Sigmoid colon (tissue), 6 donors: ENCODE measurements at regions not wholly inside any gene's neighbourhood (a gene's known extent, or its start where the extent isn't known, plus 50 kb on each side); places are given as distances from the start of the nearest gene placed in this dataset.

Experiments used
- DNase-seq: peaks from one replicate; pipeline ENCODE4 v3.0.0-alpha.2; 2019
- H3K27ac ChIP-seq, 4 donors: fragments of 200-600 bp; sonication (generic); one replicate each; pipeline ENCODE4 v1.5.1; 2016 to 2019; ENCODE audit warnings: mild to moderate bottlenecking in 1 of 4
- H3K27me3 ChIP-seq, 3 donors: fragments of 200-600 bp; sonication (generic); one replicate each; pipeline ENCODE4 v1.5.1; 2019; ENCODE audit warnings: mild to moderate bottlenecking in 1 of 3
- H3K36me3 ChIP-seq, 4 donors: fragments of 200-600 bp; sonication (generic); one replicate each; pipeline ENCODE4 v1.5.1; 2016 to 2019
- H3K4me1 ChIP-seq, 4 donors: fragments of 200-600 bp; sonication (generic); one replicate each; pipeline ENCODE4 v1.5.1; 2017 to 2019
- H3K4me3 ChIP-seq, 4 donors: fragments of 200-600 bp; sonication (generic); one replicate each; pipeline ENCODE4 v1.5.1; 2017 to 2019; ENCODE audit warnings: mild to moderate bottlenecking in 2 of 4, moderate library complexity in 1 of 4
- H3K9me3 ChIP-seq, 4 donors: fragments of 200-600 bp in 3 of 4; sonication (generic) in 3 of 4; one replicate each; pipeline versions ENCODE4 v1.5.1 to v1.6.1; 2013 to 2019
- EP300 ChIP-seq, 4 donors: sonication (generic); formaldehyde crosslinking; IDR thresholded peaks; one replicate each; pipeline ENCODE4 v1.6.1; 2017; ENCODE audit warnings: antibody characterized with exemption in 4 of 4
- POLR2A ChIP-seq, 2 donors: fragments of 450-650 bp; IDR thresholded peaks; one replicate each; pipeline ENCODE4 v1.6.1; 2016; ENCODE audit warnings: antibody characterized with exemption in 2 of 2, mild to moderate bottlenecking in 2 of 2, moderate library complexity in 2 of 2
- POLR2AphosphoS5 ChIP-seq, 4 donors: sonication (generic); formaldehyde crosslinking; IDR thresholded peaks; one replicate each; pipeline ENCODE4 v1.6.1; 2017; ENCODE audit warnings: antibody characterized with exemption in 4 of 4
- WGBS, 2 donors: extraction: QIAGEN DNeasy Blood & Tissue Kit; methylation state at CpG; one replicate each; pipeline ENCODE4 v1.1.7; 2013; 5-methylcytosine and 5-hydroxymethylcytosine counted together
- intact Hi-C: fragments of 100-400 bp; cut with DNase I; formaldehyde crosslinking; loops from one replicate; pipeline ENCODE4 v1.15.1; 2023
- TF ChIP-seq, protein P1 (sequence below), 4 experiments: fragments of 450-650 bp in 3 of 4; fragments of 200-600 bp in 1 of 4; IDR thresholded peaks; one replicate each; pipeline ENCODE4 v1.5.1; 2016 to 2019; ENCODE audit warnings: antibody characterized with exemption in 4 of 4, mild to moderate bottlenecking in 3 of 4, moderate library complexity in 2 of 4
- donor health status: healthy with polysubstance abuse.
- donor health status: healthy.

DNA sequence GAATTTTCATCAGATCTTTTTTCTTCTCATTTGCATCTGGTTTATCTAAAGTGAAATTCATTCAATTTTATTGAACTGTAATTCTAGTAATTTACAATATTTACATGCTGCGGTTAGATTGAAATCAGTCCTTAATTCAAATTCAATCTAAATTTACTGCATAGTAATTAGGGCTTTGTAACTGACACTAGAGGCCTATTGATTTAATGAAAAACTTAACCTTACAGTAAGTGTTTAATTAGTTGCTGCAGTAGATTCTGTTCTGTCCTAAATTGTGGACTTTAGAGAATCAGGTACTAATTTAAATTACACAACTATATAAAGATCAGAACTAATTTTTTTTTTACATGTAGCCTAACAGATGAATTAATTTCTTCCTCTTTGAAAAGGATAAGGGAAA lies 758.8 kb upstream of the TENM3 start:
- WGBS, 2 donors = 37 to 81% methylated on average over 1 of the region's 1 CpG
- Histone ChIP-seq H3K4me3 (no peak overlapping the region), H3K27ac (no peak overlapping the region), H3K36me3 (no peaks in the 10 kb centered on the region), H3K4me1 (no peaks in the 10 kb centered on the region), H3K27me3 (no peaks in the 10 kb centered on the region), H3K9me3 (no peaks in the 10 kb centered on the region)
- TF ChIP-seq POLR2AphosphoS5 (IDR thresholded peaks at IDR 0.05) (no peak), POLR2A (IDR thresholded peaks at IDR 0.05) (no peak), EP300 (IDR thresholded peaks at IDR 0.05) (no peak)
- TF ChIP-seq, protein P1, sequence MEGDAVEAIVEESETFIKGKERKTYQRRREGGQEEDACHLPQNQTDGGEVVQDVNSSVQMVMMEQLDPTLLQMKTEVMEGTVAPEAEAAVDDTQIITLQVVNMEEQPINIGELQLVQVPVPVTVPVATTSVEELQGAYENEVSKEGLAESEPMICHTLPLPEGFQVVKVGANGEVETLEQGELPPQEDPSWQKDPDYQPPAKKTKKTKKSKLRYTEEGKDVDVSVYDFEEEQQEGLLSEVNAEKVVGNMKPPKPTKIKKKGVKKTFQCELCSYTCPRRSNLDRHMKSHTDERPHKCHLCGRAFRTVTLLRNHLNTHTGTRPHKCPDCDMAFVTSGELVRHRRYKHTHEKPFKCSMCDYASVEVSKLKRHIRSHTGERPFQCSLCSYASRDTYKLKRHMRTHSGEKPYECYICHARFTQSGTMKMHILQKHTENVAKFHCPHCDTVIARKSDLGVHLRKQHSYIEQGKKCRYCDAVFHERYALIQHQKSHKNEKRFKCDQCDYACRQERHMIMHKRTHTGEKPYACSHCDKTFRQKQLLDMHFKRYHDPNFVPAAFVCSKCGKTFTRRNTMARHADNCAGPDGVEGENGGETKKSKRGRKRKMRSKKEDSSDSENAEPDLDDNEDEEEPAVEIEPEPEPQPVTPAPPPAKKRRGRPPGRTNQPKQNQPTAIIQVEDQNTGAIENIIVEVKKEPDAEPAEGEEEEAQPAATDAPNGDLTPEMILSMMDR (IDR thresholded peaks at IDR 0.05) = no peak
- DNase-seq = no peak
- intact Hi-C loops = no loop called here

DNA sequence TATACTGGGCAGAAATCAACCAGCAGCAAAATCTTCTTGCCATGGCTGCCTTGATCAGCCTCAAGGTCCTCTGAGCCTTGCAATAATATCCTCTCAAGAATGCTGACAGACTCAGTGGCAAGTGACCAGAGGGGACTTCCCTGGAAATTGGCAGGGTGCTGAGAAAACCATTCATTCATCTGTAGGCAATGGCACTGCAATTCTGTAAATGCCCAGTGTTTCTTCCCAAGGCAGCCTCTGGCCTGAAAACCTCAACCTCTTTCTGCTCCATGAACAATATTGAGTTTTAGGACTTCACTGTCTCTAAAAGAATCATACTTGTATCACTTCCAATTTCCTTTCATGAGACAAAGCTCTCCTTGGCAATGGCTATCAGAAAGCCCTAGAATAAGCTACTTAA lies 754.3 kb upstream of the TENM3 start:
- H3K4me1 ChIP-seq = no peaks in the 10 kb centered on the region
- TF ChIP-seq POLR2A (IDR thresholded peaks at IDR 0.05) = no peak
- no peak for TF ChIP-seq POLR2AphosphoS5 (IDR thresholded peaks at IDR 0.05)
- TF ChIP-seq, protein P1 (IDR thresholded peaks at IDR 0.05) = no peak
- no peaks in the 10 kb centered on the region for H3K27me3 ChIP-seq
- no peaks in the 10 kb centered on the region for H3K9me3 ChIP-seq
- no peak overlapping the region for H3K27ac ChIP-seq
- no peaks in the 10 kb centered on the region for H3K36me3 ChIP-seq
- DNase-seq = no peak
- H3K4me3 ChIP-seq = no peak overlapping the region
- intact Hi-C loops = no loop called here

DNA sequence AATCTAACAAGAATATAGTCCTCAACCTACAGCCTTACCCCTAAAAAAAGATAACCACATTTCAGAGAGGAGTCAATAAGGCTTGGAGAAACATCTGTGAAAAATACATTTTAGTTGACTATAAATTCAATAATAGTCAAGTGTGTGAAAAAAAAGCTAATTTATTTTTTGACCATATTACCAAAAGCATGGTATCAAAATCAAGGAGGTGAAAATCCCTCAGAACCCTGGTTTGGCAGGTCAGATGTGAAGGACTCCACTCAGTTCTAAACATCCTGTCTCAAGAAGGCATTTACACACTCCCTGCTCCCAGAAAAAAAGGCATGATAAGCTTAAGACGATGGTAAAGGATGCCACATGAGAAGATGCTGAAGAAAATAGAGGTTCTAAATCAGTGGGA lies 745.1 kb upstream of the TENM3 start:
- no peak for DNase-seq
- Histone ChIP-seq H3K27me3 (no peaks in the 10 kb centered on the region), H3K4me1 (no peaks in the 10 kb centered on the region), H3K4me3 (no peak overlapping the region), H3K36me3 (no peaks in the 10 kb centered on the region), H3K27ac (no peak overlapping the region), H3K9me3 (no peaks in the 10 kb centered on the region)
- 74 to 82% methylated on average over 1 of the region's 1 CpG for WGBS, 2 donors
- intact Hi-C loops = no loop called here
- TF ChIP-seq, protein P1 (IDR thresholded peaks at IDR 0.05) = no peak
- no peak for TF ChIP-seq POLR2A (IDR thresholded peaks at IDR 0.05)
- TF ChIP-seq EP300 (IDR thresholded peaks at IDR 0.05) = no peak
- TF ChIP-seq POLR2AphosphoS5 (IDR thresholded peaks at IDR 0.05) = no peak

DNA sequence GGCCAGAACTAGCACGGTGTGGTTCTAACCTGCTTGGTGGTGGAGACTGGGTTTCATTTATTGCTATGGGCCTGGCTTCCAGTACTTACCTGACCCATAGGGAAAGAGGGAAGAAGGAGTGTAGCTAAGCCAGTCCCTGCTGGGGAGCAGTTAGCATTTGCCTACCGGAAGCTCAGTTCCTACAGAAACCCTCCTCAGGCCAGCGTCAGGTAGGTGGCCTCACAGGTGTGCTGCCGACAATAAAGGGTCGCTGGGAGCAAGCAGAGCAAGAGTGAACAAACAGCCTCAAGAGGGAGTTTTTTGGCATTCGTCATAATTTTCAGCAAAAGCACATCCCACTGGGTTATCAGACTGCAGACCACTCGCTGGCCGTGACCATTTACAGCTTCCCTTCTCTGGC lies 740.6 kb upstream of the TENM3 start:
- Histone ChIP-seq H3K36me3 (no peaks in the 10 kb centered on the region), H3K27me3 (no peaks in the 10 kb centered on the region), H3K4me3 (no peak overlapping the region), H3K27ac (no peak overlapping the region), H3K9me3 (no peaks in the 10 kb centered on the region), H3K4me1 (no peaks in the 10 kb centered on the region)
- DNase-seq = no peak
- 72 to 81% methylated on average over 8 of the region's 8 CpGs for WGBS, 2 donors
- intact Hi-C loops = no loop called here
- no peak for TF ChIP-seq POLR2A (IDR thresholded peaks at IDR 0.05)
- TF ChIP-seq, protein P1 (IDR thresholded peaks at IDR 0.05) = no peak
- no peak for TF ChIP-seq POLR2AphosphoS5 (IDR thresholded peaks at IDR 0.05)
- no peak for TF ChIP-seq EP300 (IDR thresholded peaks at IDR 0.05)

DNA sequence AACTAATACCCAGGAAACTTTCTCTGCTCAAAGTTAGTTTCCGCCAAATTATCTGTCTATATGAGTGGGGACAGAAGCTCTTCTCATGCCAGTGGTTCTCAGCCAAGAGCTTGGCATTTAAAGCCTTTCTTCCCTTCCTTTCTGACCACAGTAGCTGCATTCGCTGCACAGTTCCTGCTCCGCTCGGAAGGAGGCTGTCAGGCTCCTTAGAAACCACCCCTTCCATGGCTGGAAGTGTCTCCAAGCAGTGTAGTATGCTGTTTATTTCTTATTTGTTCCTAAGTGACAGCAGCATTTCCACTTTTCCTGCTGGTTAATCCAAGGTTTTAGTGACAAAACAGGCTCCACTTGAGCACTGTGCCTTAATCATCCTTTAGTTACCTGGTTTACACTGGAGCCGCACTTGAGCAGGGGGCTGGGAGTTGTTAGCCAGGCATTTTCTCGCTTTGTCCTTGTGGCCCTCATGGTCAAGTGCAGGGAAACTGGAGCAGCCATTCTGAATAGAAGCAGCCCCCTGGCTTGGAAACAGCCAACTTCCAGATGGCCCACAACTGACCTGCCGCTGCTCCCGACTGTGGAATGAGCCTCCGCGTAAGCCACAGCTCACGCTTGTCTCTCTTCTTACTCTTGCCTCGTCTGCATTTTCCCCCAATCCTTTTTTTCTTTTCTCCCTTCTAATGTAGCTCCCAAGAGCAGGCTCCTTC lies 739.4 kb upstream of the TENM3 start:
- Histone ChIP-seq H3K4me3 (no peak overlapping the region), H3K4me1 (no peaks in the 10 kb centered on the region), H3K27ac (no peak overlapping the region), H3K27me3 (no peaks in the 10 kb centered on the region), H3K9me3 (no peaks in the 10 kb centered on the region), H3K36me3 (no peaks in the 10 kb centered on the region)
- DNase-seq = no peak
- TF ChIP-seq, protein P1 (IDR thresholded peaks at IDR 0.05) = no peak
- TF ChIP-seq POLR2A (IDR thresholded peaks at IDR 0.05) = no peak
- no peak for TF ChIP-seq POLR2AphosphoS5 (IDR thresholded peaks at IDR 0.05)
- TF ChIP-seq EP300 (IDR thresholded peaks at IDR 0.05) = no peak
- WGBS, 2 donors = 61 to 71% methylated on average over 12 of the region's 12 CpGs
- intact Hi-C loops = no loop called here
